Kasumi-1 (cell line): ENCODE measurements at regions not wholly inside any gene's neighbourhood (a gene's known extent, or its start where the extent isn't known, plus 50 kb on each side); places are given as distances from the start of the nearest gene placed in this dataset.
"Not testable (repeated sequence)": the region's sequence is repeated elsewhere in the genome, so short reads cannot be mapped to it uniquely, and the experiment has no call there.

Experiments
- DNase-seq, 2 experiments: peaks; one replicate each; lab custom pipeline; 2025; lab: John Stamatoyannopoulos, UW

DNA sequence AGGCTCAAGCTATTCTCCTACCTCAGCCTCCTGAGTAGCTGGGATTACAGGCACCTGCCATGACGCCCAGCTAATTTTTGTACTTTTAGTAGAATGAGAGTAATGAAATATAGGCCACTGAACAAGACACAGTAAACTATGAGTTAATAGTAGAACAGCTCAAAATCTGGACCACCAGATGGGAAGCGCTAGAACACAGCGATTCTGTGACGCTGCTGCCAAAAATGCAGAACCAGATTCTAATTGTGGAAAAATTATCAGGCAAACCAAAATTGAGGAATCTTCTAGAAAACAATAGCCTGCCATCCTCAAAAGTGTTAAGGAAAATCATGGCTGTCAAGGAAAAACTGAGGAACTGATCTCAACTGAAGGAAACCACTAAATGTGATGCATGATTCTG is 111.4 kb upstream of the TIAM1 start:
- DNase-seq = no peak

DNA sequence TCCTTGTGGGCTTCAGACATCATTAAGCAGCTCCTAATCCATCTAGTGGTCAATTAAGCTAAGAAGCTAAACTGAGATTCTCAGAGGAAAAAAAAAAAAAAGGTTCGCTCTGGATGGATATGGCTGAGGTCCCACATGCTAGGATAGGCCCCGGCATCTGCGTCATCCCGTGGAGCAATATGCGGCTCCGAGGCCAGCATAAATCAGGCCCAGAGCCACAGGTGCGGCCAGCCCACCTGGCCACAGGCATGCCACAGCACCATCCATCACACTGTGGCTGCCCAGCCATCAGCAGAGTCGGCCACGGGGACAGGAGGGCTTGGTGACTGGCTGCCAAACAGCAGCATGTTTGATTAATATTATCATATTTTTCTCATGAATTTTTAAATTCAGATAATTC is 106.9 kb upstream of the TIAM1 start:
- DNase-seq = no peak

DNA sequence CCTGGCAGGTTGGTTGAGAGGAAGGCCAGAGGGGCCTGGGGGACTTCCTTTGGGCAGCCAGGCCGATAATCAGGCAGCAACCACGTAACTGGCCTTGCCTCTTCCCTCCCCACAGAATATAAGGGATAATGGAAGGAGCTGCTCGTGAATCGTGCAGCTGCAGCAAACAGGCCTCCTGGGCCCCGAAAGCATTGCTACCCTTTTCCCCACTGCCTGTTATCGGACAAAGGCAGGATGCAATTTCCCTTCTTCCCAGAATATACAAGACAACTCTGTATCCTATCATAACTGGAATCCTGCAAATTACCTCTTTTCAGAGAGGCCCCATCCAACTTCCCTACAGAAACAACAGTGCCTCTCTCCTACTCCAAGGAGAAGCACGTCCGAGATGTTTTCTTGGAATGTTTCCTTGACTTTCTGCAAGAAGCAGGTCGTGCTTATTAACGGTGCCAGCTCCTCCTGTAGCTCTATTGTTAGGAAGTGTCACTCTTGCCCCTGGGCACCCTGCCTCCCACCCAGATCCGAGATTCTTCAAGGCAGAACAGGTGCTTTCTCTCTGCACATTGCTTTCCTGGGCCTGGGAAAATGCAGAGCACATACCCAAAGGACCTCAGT is 106.0 kb upstream of the TIAM1 start:
- DNase-seq = no peak

DNA sequence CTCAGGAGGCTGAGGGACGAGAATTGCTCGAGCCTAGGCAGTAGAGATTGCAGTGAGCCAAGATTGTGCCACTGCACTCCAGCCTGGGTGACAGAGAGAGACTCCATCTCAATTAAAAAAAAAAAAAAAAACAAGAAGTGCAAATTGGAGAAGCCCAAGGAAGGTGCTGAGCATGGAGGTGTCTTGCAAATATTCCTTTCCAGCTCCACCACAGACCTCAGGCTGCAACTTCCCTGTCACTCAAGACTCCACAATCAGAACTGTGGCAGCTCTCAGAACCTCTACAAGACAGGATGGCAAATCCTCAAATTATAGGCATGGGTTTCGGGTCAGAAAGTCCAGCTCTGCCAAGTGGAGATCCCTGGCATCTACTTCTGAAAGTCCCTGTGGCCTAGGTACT is 104.4 kb upstream of the TIAM1 start:
- peak in 1 of 2 experiments; percentile 17 for DNase-seq

DNA sequence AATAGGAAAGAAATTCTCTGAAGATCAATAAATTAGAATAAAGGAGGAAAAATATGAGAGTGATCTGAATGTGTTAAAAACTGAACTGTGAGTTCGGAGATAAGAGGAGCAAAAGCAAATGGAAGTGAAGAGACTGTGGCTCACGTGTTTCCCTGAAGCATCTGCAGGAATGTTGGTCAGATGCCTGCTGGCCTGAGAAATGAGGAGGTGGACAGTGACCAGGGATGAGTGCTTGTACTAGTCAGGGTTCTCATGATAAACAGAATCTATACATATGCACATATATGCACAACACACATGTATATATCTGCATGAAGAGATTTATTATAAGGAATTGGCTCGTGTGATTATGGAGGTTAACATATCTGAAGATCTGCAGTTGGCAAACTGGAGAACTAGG is 103.4 kb upstream of the TIAM1 start:
- DNase-seq = no peak

DNA sequence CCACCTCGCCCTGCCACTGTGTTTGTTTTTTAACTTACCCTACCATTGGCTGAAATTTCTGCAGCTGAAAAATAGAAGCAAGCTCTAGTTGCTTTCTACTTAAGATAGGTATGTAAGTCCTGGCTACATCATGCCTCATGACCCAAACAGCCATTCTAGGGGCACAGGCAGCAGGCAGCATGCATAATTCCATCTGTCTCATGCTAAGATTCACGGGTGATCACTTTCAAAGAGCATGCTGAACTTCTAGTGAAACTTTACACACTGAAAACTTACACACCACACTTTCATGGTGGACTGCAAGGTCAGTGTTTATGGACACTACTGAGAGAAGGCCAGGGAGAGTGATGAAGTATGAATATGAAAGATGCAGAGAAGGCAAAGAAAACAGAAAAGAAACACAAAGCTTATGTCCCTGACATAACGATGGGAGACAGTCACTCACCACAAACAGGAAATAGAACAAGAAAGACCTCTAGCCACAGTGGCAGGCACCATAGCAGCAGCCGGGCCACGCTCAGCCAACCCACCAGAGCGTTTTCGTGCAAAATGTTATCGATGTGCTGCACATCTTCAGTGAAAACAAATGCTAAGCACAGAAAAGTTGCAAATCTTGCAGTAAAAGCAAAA is 102.3 kb upstream of the TIAM1 start:
- peak; percentile 63 to 70 for DNase-seq

DNA sequence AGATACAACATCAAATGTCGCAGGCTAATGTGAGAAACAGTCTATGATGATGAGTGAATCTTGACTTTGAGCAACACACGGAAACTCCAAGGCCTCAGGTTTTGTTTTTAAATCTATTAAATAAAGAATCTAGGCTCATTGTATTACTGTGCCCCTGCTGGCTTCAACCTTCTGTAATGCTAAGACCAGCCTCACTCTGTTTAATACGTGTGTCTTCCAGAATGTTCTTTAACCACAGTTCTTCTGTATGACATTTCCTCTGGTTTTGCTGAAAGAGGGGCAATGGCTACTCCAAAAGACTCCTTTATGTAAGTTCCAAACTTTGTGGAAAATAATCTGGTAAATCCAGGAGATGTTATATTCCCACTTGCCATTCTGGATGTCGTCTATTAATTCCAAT is 101.1 kb upstream of the TIAM1 start:
- DNase-seq = no peak

DNA sequence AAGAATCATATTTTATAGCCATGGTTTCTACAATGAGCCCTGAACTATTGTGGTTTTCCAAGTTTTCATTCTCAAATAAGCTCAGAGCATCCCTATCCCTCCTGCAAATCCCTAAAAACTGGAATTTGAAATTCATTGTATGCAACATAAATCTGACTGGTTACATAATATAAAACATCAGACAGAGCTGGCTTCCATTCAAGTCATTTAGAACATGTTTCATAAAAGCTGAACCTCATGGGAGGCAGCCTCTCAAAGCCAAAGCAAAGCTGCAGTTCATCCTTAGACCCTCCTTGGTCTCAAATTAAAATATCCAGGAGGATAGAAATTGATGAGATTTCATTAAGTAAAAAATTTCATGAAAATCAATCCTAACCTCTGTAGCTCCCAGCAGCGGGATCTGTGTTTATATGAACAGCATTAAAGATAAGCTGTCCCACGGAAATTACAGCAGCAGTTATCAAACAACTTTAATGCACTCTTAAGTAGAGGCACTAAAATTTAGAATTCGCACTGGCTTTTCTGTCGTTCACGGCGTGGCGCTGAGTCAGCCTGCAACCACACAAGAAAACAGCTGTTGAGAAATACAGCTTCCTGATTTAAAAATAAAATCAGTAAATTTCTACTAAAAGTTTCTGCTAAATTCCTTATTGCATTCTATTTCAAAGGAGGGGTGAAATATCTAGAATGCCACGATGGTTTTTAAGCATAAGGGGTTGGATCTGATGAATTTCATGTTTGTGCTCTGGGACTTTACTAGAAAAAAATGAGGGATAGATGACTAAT is 99.9 kb upstream of the TIAM1 start:
- no peak for DNase-seq

DNA sequence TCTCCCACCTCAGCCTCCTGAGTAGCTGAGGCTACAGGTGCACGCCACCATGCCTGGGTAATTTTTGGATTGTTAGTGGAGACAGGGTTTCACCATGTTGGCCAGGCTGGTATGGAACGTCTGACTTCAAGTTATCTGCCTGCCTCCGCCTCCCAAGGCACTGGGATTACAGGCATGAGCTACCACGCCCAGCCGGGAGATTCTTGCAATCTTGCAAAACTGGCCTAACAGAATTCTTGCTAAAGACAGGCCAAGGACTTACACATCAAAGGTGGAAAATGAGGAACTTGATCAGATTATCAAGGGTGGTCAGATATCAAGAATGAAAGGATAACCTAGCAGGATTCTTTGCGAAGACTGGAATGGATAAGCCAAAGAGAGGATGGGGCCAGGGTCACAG is 98.3 kb upstream of the TIAM1 start:
- no peak for DNase-seq

DNA sequence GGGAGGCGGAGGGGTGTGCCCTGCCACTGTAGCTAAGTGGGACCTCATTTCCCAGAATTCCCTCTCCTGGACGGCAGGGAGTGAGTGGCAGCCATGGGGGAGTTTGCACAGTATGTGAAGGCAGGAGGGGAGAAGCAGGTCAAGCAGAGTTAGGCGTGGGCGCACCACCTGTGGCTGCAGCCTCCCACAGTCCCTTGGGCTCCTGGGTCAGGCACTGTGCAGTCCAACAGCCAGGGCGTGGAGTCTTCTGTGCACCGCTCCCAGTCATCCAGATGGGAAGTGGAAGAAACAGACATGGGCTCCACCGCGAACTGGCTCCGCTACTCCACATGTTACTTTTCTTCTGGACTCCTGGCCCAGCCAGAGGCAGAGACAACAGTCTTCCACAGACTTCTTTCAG is 85.4 kb upstream of the TIAM1 start:
- no peak for DNase-seq

DNA sequence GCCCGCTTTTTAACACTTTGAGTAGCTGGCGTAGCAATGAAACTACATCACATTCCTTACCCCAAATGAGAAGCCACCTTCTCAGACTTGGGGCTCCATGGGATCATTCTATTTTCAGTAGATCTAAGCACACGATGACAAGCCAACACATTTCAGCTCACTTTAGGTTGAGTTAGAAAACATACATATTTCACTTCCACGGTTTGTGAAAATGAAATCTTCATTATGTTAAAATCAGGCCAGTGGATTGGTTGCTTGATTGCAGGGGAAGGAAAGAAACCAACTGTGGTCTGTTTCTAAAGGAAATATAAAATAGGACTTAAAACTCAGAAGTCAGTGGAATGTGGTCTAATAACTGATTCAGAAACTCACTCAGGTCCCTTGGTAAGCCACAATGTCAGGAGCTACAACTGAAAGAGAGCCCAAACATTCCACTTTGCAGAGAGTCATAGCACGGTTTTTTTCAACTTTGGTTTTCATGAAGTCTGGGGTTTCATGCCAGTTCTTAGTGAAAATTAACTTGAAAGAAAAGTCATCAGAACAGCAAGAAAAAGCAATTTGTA is 82.3 kb upstream of the TIAM1 start:
- DNase-seq = no peak

DNA sequence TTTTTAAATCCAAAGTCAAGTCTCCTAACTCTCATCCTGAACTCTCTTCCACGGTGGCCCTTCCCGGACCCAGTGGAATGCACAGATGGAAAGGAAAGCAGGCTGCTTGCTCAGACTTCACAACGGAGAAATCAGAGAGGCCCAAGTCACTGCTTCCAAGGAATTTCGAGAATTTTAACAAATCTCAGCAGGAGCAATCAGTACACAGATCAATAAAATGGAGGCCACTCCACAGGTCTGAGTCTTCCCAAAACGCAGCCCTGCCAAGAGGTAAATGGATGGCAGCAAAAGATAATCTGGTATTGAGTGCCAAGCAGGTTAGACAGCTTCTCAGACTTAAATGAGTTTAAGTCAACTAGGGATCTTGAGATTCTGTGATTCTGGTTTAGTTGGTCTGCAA is 81.1 kb upstream of the TIAM1 start:
- no peak for DNase-seq

DNA sequence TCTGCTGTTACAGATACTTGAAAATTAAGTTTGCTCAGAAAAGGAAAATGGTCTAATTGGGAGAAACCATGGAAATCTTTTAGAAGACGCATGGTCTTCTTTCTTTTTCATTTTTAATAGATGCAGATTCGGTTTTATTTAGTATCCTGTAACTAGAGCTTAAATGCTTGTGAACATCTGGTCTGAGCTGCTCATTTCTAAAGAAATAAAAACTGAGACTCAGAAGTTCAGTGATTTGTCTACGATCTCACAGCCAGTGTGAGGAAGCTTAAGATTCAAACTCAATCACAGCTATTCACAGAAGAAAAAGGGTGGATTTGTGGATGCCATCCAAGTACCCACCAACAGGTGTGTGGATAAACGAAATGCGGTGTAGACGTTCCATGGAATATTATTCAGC is 80.0 kb upstream of the TIAM1 start:
- no peak for DNase-seq

DNA sequence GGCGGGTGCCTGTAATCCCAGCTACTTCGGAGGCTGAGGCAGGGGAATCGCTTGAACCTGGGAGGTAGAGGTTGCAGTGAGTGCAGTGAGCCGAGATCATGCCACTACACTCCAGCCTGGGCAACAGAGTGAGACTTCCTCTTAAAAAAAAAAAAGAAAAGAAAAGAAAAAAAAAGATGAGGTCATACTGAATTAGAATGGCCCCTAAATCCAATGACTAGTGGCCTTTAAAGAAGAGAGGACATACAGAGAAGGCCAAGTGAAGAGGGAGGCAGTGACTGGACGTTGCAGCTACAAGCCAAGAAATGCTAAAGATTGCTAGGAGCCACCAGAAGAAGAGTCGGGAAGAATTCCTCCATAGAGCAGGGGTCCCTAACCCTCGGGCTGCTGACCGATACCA is 76.9 kb upstream of the TIAM1 start:
- DNase-seq = no peak

DNA sequence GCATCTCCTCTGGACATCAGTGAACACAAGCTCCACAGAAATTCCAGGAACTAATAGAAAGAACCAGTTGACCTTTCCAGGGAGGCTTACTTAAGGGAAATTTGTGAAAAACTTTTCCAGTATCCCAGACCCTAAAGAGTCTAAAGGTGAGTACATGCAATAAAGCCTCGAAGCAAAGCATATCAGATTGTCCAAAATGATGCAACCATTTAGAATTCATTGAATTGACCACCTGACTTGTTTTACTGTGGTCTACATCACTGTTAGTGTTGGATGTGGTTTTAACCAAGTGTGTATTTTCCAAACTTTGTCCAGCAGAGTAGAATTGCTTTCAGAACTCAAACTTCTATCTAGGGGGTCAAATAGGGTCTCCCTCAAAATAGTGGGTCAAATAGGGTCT is 76.3 kb upstream of the TIAM1 start:
- no peak for DNase-seq

DNA sequence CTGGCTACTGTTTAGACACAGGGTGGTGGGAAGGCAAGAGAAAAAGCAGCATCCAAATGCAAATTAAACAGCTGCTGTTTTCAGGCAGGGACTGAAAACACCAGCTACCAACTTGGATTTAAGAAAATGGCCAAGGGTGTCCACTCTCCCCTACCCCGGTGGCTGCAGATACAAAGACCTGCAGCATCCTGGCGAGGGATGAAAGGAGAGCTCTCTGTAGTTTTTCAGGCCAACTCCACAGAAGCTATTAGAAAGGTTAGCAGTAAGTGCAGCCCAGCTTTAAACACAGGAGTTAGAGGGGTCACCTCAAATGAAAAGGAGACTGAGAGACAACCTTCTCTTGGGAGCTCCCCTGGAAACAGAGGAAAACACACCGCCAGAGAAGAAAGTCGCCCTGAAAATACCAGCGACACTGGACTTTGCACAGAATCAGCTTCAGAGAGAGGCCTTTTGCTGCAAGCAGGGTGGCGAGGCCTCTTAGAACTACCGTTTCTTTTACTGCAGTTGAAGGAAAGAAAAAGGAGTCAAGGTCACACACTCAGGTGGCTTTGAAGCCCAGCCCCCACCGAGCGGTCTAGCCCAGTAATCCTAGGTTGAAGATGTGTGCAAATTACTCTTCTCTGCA is 74.4 kb upstream of the TIAM1 start:
- no peak for DNase-seq

DNA sequence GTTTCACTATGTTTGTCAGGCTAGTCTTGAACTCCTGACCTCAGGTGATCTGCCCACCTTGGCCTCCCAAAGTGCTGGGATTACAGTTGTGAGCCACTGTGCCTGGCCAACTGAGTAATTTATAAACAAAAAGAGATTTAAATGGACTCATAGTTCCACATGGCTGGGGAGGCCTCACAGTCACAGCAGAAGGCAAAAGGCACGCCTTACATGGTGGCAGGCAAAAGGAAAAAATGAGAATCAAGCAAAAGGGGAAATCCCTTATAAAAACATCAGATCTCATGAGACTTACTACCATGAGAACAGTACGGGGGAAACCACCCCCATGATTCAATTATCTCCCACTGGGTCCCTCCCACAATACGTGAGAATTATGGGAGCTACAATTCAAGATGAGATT is 73.2 kb upstream of the TIAM1 start:
- DNase-seq = not testable (repeated sequence)

DNA sequence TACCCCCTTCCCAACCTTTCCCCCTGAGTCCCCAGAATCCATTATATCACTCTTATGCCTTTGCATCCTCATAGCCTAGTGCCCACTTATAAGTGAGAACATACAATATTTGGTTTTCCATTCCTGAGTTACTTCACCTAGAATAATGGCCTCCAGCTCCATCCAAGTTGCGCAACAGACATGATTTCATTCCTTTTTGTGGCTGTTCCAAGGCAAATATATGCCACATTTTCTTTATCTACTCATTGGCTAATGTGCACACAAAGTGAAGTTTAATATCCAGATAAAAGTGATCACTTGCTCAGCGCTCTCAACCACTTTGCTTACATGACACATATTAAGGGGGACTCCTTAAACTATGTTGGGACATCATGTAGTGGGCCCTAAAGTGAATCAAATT is 72.4 kb upstream of the TIAM1 start:
- no peak for DNase-seq

DNA sequence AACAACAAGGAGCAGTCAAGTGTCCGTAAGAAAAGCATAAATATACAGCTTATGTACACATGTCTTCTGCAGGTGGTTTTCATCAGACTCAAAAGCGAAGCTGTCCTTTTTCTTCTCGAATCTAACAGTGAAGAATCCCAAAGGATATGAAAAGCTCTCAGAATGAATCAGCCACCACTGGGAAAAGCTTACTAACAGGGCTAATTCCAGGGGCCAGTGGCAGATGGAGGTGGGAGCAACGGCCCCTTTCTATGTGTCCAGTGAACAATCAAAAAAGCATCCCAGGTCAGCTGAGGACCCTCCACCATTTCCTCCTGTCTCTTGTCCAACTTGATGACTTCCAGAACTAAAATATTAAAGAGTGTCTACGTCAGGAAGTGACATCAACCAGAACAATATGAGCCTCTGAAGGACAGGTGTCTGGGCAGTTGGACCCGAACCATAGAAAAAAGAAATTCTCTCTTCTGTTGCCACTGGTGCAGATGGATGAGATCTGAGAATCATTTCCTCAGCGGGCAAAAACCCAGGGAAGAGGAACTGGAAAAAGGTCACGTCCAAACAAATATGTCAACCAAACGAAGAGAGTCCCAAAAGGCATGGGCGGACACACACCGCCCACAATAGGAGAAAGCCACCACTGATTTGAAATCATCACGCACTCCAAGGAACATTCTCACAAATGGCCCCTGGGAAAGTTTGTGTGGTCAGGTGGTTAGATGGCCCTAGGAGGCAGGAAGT is 70.4 kb upstream of the TIAM1 start:
- no peak for DNase-seq

DNA sequence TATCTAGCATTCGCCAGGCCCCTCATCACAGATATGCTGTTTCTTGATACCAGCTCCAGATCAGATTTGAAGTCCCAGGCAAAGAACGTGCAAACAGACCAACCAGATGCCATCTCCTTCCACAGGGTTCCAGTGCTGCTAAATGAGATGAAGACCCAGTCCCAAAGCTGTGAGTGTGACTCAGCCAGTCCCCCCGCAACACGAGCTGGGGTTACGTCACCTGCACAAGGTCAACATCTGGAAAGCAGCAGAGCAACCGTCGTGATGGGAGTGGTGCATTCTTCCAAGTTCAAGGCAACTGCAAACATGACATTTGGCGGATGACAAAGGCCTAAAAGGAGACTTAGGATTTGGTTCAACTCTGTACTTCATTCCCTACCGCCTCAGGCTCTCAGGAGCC is 69.6 kb upstream of the TIAM1 start:
- no peak for DNase-seq

DNA sequence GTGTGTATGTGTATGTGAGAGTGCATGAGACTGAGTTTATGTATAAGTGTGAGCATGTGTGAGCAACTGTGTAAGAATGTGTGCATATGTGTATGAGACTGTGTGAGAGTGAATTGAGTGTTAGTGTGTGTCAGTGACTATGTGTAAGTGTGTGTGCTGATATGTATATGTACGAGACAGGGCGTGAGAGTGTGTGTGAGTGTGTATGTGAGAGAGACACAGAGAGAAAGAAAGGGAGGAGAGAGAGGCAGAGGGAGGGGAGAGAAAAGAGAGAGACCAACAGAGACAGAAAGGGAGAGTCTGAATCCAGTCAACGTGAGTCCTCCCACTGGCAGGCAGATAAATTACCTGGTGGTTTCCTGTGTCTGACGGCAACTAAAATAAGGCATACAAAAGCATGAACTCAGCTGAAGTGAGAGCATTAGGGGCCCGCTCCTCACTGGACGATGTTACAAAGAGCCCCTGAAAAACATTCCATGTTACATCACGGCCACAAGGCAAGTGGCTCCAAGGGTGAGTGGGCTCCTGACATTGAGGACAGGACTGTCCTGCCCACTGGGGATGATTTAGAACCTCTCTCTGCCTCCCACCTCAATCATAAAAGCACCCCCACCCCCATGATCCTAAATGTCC is 66.6 kb upstream of the TIAM1 start:
- DNase-seq = no peak
